ENCODE measurements at regions not wholly inside any gene's neighbourhood (a gene's known extent, or its start where the extent isn't known, plus 50 kb on each side); places are given as distances from the start of the nearest gene placed in this dataset.

DNA sequence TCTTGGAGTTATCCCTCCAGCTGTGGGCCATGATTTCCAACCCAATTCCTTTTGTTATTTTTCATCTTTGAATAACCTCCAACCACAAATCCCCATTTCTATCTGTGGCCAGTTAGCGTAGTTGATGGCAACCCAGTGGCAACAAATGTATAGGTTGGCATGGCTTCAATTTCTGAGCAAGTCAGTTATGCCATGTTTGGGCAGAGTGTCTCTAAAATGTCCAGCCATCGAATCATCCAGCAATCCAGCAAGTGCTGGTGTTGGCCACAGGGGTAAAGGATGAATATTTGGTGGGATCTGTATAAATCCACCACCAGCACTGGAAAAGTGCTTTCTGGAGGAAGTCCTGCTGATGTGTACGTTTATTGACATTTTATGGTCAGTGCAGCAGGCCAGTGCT lies 233.3 kb downstream of the MYLK4 start:
- DNase-seq (ENCODE audit: extremely low spot score) = no peak
- Histone ChIP-seq H3K36me3 (ENCODE audit: insufficient read depth) (no peaks in the 10 kb centered on the region), H3K27ac (ENCODE audit: low read depth) (no peak overlapping the region), H3K4me1 (ENCODE audit: insufficient read depth) (no peaks in the 10 kb centered on the region), H3K4me3 (ENCODE audit: low read depth, low read length) (no peak overlapping the region)
- 71% methylated on average over 3 of the region's 3 CpGs for WGBS

DNA sequence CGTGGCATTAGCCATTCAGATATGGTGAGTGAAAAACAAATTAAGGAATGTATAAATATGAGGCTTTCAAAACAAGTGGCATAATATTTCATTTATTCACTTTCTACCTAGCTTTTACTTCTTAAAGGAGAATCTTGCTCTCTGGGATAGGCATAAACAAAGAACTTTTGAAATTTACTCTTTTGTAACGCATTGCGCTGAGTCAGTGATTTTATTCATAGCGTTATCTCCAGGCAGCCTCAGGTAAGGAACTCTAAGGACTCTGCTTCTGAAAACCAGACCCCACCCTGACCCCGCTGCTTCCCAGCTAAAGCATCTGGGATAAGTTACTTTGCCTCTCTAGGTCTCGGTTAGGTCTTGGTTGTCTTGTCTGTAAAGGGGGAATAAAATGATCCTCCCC lies 234.7 kb downstream of the MYLK4 start:
- no peak overlapping the region for H3K4me3 ChIP-seq (ENCODE audit: low read depth, low read length)
- WGBS = 91% methylated on average over 6 of the region's 6 CpGs
- no peaks in the 10 kb centered on the region for H3K4me1 ChIP-seq (ENCODE audit: insufficient read depth)
- H3K27ac ChIP-seq (ENCODE audit: low read depth) = no peak overlapping the region
- H3K36me3 ChIP-seq (ENCODE audit: insufficient read depth) = no peaks in the 10 kb centered on the region
- DNase-seq (ENCODE audit: extremely low spot score) = no peak

DNA sequence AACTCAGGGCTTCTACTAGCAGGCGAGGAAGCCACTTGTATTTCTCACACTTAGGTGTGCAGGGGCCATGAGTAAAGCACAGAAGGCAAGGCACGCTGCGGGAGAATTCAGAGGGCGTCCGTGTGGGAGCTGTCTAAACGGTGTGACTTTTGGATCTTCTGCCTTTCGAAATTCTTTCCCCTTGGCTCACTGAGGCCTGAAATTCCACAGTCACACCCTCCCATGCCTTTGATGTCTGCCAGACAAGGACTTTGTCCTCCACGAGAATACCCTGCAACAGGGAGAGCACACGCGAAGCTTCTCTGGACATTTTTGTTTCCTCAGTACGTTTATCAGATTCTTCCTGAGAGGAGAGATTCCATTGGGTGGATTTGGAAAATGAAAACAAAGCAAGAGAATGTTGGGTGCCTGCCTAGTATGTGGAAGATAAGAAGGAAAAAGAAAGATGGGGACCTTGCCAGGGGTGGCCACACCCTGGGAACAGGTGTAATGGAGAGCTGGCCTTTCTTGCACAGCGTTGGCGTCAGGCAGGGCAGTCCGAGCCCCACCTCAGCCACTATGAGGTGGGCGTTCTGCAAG lies 235.7 kb downstream of the MYLK4 start:
- no peak for DNase-seq (ENCODE audit: extremely low spot score)
- Histone ChIP-seq H3K4me1 (ENCODE audit: insufficient read depth) (no peaks in the 10 kb centered on the region), H3K36me3 (ENCODE audit: insufficient read depth) (no peaks in the 10 kb centered on the region), H3K4me3 (ENCODE audit: low read depth, low read length) (no peak overlapping the region), H3K27ac (ENCODE audit: low read depth) (no peak overlapping the region)
- WGBS = 59% methylated on average over 15 of the region's 15 CpGs

GRCh38 chr6:2512802-2513201 lies 237.9 kb downstream of the MYLK4 start:
- DNase-seq (ENCODE audit: extremely low spot score) = no peak
- Histone ChIP-seq H3K4me1 (ENCODE audit: insufficient read depth) (no peaks in the 10 kb centered on the region), H3K36me3 (ENCODE audit: insufficient read depth) (no peaks in the 10 kb centered on the region), H3K27ac (ENCODE audit: low read depth) (no peak overlapping the region), H3K4me3 (ENCODE audit: low read depth, low read length) (no peak overlapping the region)
- 70% methylated on average over 5 of the region's 5 CpGs for WGBS

GRCh38 chr6:2510316-2510715 lies 240.4 kb downstream of the MYLK4 start:
- Histone ChIP-seq H3K36me3 (ENCODE audit: insufficient read depth) (no peaks in the 10 kb centered on the region), H3K27ac (ENCODE audit: low read depth) (no peak overlapping the region), H3K4me1 (ENCODE audit: insufficient read depth) (no peaks in the 10 kb centered on the region), H3K4me3 (ENCODE audit: low read depth, low read length) (no peak overlapping the region)
- DNase-seq (ENCODE audit: extremely low spot score) = no peak
- WGBS = 64% methylated on average over 13 of the region's 13 CpGs

GRCh38 chr6:2509711-2510110 lies 241.0 kb downstream of the MYLK4 start:
- Histone ChIP-seq H3K36me3 (ENCODE audit: insufficient read depth) (no peaks in the 10 kb centered on the region), H3K27ac (ENCODE audit: low read depth) (no peak overlapping the region), H3K4me3 (ENCODE audit: low read depth, low read length) (no peak overlapping the region), H3K4me1 (ENCODE audit: insufficient read depth) (no peaks in the 10 kb centered on the region)
- DNase-seq (ENCODE audit: extremely low spot score) = no peak
- WGBS = 29% methylated on average over 16 of the region's 16 CpGs

GRCh38 chr6:2508071-2508470 lies 242.7 kb downstream of the MYLK4 start:
- no peak overlapping the region for H3K27ac ChIP-seq (ENCODE audit: low read depth)
- no peaks in the 10 kb centered on the region for H3K4me1 ChIP-seq (ENCODE audit: insufficient read depth)
- no peaks in the 10 kb centered on the region for H3K36me3 ChIP-seq (ENCODE audit: insufficient read depth)
- WGBS = 86% methylated on average over 3 of the region's 3 CpGs
- no peak overlapping the region for H3K4me3 ChIP-seq (ENCODE audit: low read depth, low read length)
- no peak for DNase-seq (ENCODE audit: extremely low spot score)

GRCh38 chr6:2507521-2508037 lies 243.1 kb downstream of the MYLK4 start:
- no peaks in the 10 kb centered on the region for H3K36me3 ChIP-seq (ENCODE audit: insufficient read depth)
- no peak for DNase-seq (ENCODE audit: extremely low spot score)
- no peak overlapping the region for H3K4me3 ChIP-seq (ENCODE audit: low read depth, low read length)
- H3K4me1 ChIP-seq (ENCODE audit: insufficient read depth) = no peaks in the 10 kb centered on the region
- H3K27ac ChIP-seq (ENCODE audit: low read depth) = no peak overlapping the region
- 90% methylated on average over 3 of the region's 3 CpGs for WGBS

GRCh38 chr6:2507016-2507415 lies 243.7 kb downstream of the MYLK4 start:
- Histone ChIP-seq H3K4me3 (ENCODE audit: low read depth, low read length) (no peak overlapping the region), H3K27ac (ENCODE audit: low read depth) (no peak overlapping the region), H3K36me3 (ENCODE audit: insufficient read depth) (no peaks in the 10 kb centered on the region), H3K4me1 (ENCODE audit: insufficient read depth) (no peaks in the 10 kb centered on the region)
- WGBS = 84% methylated on average over 2 of the region's 2 CpGs
- DNase-seq (ENCODE audit: extremely low spot score) = no peak

GRCh38 chr6:2505624-2506023 lies 245.1 kb downstream of the MYLK4 start:
- Histone ChIP-seq H3K4me3 (ENCODE audit: low read depth, low read length) (no peak overlapping the region), H3K27ac (ENCODE audit: low read depth) (no peak overlapping the region), H3K36me3 (ENCODE audit: insufficient read depth) (no peaks in the 10 kb centered on the region), H3K4me1 (ENCODE audit: insufficient read depth) (no peaks in the 10 kb centered on the region)
- 56% methylated on average over 9 of the region's 9 CpGs for WGBS
- no peak for DNase-seq (ENCODE audit: extremely low spot score)

GRCh38 chr6:2504495-2505064 lies 246.1 kb downstream of the MYLK4 start:
- no peaks in the 10 kb centered on the region for H3K4me1 ChIP-seq (ENCODE audit: insufficient read depth)
- H3K27ac ChIP-seq (ENCODE audit: low read depth) = no peak overlapping the region
- H3K4me3 ChIP-seq (ENCODE audit: low read depth, low read length) = no peak overlapping the region
- WGBS = 71% methylated on average over 1 of the region's 1 CpG
- no peaks in the 10 kb centered on the region for H3K36me3 ChIP-seq (ENCODE audit: insufficient read depth)
- DNase-seq (ENCODE audit: extremely low spot score) = no peak

DNA sequence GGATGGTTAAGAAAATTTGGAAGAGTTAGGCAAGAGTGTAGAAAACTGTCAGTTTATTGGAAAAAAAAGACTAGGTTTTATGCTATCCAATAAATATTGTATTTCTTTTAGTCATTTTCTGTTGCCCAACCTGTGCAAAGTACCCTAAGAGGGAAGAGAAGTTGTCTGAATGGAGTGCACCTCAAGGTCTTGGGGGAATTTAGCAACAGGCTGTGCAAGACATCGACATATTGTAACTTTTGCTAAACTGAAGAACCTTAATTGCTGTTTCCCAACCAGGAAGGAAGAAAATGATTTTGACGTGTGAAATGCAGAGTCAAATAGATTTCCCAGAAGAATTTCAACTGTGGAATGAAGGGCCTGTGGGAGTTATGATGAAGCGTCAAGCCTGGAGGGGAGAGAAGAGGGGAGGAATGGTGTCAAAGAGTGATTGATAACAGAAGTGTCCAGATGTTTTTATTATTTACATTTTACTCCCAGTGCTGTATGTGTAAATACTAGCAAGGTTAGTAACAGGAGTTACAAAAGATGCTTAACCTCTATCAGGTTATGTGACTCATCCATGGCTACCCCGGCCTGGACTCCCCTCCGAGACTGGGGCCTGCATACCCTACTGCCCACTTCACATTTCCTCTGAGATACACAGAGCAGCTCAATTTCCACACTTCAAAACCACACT lies 246.8 kb downstream of the MYLK4 start:
- Histone ChIP-seq H3K4me1 (ENCODE audit: insufficient read depth) (no peaks in the 10 kb centered on the region), H3K27ac (ENCODE audit: low read depth) (no peak overlapping the region), H3K36me3 (ENCODE audit: insufficient read depth) (no peaks in the 10 kb centered on the region), H3K4me3 (ENCODE audit: low read depth, low read length) (no peak overlapping the region)
- no peak for DNase-seq (ENCODE audit: extremely low spot score)
- 76% methylated on average over 5 of the region's 5 CpGs for WGBS

GRCh38 chr6:2502998-2503674 lies 247.6 kb downstream of the MYLK4 start:
- DNase-seq (ENCODE audit: extremely low spot score) = no peak
- H3K4me3 ChIP-seq (ENCODE audit: low read depth, low read length) = no peak overlapping the region
- H3K27ac ChIP-seq (ENCODE audit: low read depth) = no peak overlapping the region
- H3K4me1 ChIP-seq (ENCODE audit: insufficient read depth) = no peaks in the 10 kb centered on the region
- WGBS = 84% methylated on average over 10 of the region's 10 CpGs
- H3K36me3 ChIP-seq (ENCODE audit: insufficient read depth) = no peaks in the 10 kb centered on the region

All from urinary bladder (tissue), 3 donors.